ENCODE measurements at regions not wholly inside any gene's neighbourhood (a gene's known extent, or its start where the extent isn't known, plus 50 kb on each side); places are given as distances from the start of the nearest gene placed in this dataset.

- TF ChIP-seq PATZ1 (CRISPR knock-in tag; IDR thresholded peaks at IDR 0.05; ENCODE audit: borderline replicate concordance) (no peak), ZNF8 (CRISPR knock-in tag; IDR thresholded peaks at IDR 0.05) (no peak), TCF4 (CRISPR knock-in tag; IDR thresholded peaks at IDR 0.05; ENCODE audit: borderline replicate concordance) (no peak), PPARA (CRISPR knock-in tag; IDR thresholded peaks at IDR 0.05; ENCODE audit: borderline replicate concordance) (no peak), RARB (CRISPR knock-in tag; IDR thresholded peaks at IDR 0.05) (no peak), GLIS3 (CRISPR knock-in tag; IDR thresholded peaks at IDR 0.05) (no peak), CREB5 (CRISPR knock-in tag; IDR thresholded peaks at IDR 0.05; ENCODE audit: low read depth) (no peak), POU6F1 (CRISPR knock-in tag; IDR thresholded peaks at IDR 0.05; ENCODE audit: borderline replicate concordance, low read depth) (no peak), ZC3H10 (CRISPR knock-in tag; IDR thresholded peaks at IDR 0.05) (no peak), BACH2 (CRISPR knock-in tag; IDR thresholded peaks at IDR 0.05; ENCODE audit: borderline replicate concordance) (no peak), CSRNP3 (CRISPR knock-in tag; IDR thresholded peaks at IDR 0.05) (no peak)
These were observed 71.1 kb upstream of the ZDHHC17 start for GRCh38 chr12:76692846-76693245.
